Esophagus squamous epithelium (tissue), 4 donors: ENCODE measurements at regions not wholly inside any gene's neighbourhood (a gene's known extent, or its start where the extent isn't known, plus 50 kb on each side); places are given as distances from the start of the nearest gene placed in this dataset.

Experiments
- CTCF ChIP-seq, 6 experiments: fragments of 450-650 bp in 4 of 6; fragments of 200-600 bp in 2 of 6; sonication (generic) in 2 of 6; IDR thresholded peaks; one replicate each; pipeline ENCODE4 v1.5.1; 2016 to 2019; ENCODE audit warnings: antibody characterized with exemption in 6 of 6, mild to moderate bottlenecking in 4 of 6, moderate library complexity in 4 of 6
- POLR2A ChIP-seq, 4 donors: fragments of 450-650 bp; IDR thresholded peaks; one replicate each; pipeline ENCODE4 v1.6.1; 2017; ENCODE audit warnings: antibody characterized with exemption in 4 of 4, mild to moderate bottlenecking in 4 of 4, moderate library complexity in 3 of 4

DNA sequence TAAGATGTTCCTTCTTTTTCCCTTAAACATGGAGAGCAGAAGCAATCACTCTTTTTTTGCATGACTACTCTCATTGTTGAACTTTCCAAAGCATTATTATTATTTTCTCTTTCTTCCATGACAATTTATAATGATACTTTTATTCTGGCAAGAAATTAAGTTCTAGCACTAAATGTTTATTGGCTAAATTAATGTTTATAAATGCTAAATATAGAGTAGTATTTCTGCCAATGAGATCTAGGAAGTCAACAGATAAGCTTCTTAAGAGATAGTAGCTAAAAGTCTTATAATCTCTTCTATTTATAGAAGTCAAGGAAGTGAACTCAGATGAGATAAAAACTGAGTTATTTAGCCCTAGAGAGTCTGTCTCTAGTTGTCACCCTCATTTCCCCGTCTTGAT, 920.1 kb downstream of the KCNJ2 start:
- TF ChIP-seq CTCF (IDR thresholded peaks at IDR 0.05) (no peak), POLR2A (IDR thresholded peaks at IDR 0.05) (no peak)
